Erythroblast (primary cell): ENCODE measurements at regions not wholly inside any gene's neighbourhood (a gene's known extent, or its start where the extent isn't known, plus 50 kb on each side); places are given as distances from the start of the nearest gene placed in this dataset.

Experiments
- GATA1 ChIP-seq: IDR thresholded peaks from 2 replicates; pipeline ENCODE4 v1.6.1; 2011; ENCODE audit warnings: low read depth, mild to moderate bottlenecking, control low read depth, low read length, moderate library complexity
- POLR2A ChIP-seq: IDR thresholded peaks from 2 replicates; pipeline ENCODE4 v1.6.1; 2011; ENCODE audit warnings: mild to moderate bottlenecking, low read length

GRCh38 chr6:40330301-40330721 lies 256.9 kb downstream of the LRFN2 start:
- TF ChIP-seq POLR2A (no peak), GATA1 (no peak)
